Peyer's patch (tissue), 4 donors: ENCODE measurements at regions not wholly inside any gene's neighbourhood (a gene's known extent, or its start where the extent isn't known, plus 50 kb on each side); places are given as distances from the start of the nearest gene placed in this dataset.
"Not testable (repeated sequence)": the region's sequence is repeated elsewhere in the genome, so short reads cannot be mapped to it uniquely, and the experiment has no call there.

Experiments
- DNase-seq, 3 donors: peaks; one replicate each; pipeline ENCODE4 v3.0.0-alpha.2; 2017 to 2019
- H3K27ac ChIP-seq, 4 donors: fragments of 200-600 bp; sonication (generic); one replicate each; pipeline ENCODE4 v1.5.1; 2016 to 2019
- H3K27me3 ChIP-seq, 2 donors: fragments of 200-600 bp; sonication (generic); one replicate each; pipeline ENCODE4 v1.5.1; 2019
- H3K36me3 ChIP-seq, 3 donors: fragments of 200-600 bp; sonication (generic); one replicate each; pipeline ENCODE4 v1.5.1; 2016 to 2019
- H3K4me1 ChIP-seq, 4 donors: fragments of 200-600 bp; sonication (generic); one replicate each; pipeline ENCODE4 v1.5.1; 2016 to 2019
- H3K4me3 ChIP-seq, 4 donors: fragments of 200-600 bp; sonication (generic); 1 replicate in 3 of 4; 2 replicates in 1 of 4; pipeline ENCODE4 v1.5.1; 2016 to 2019; ENCODE audit warnings: mild to moderate bottlenecking in 1 of 4
- H3K9me3 ChIP-seq, 4 donors: fragments of 200-600 bp; sonication (generic); one replicate each; pipeline ENCODE4 v1.5.1; 2016 to 2019; ENCODE audit warnings: mild to moderate bottlenecking in 1 of 4
- CTCF ChIP-seq, 6 experiments: fragments of 450-650 bp in 4 of 6; fragments of 200-600 bp in 2 of 6; sonication (generic) in 1 of 6; IDR thresholded peaks; one replicate each; pipeline ENCODE4 v1.5.1; 2017 to 2019; ENCODE audit warnings: antibody characterized with exemption in 6 of 6, mild to moderate bottlenecking in 3 of 6, moderate library complexity in 1 of 6
- POLR2A ChIP-seq, 2 donors: fragments of 450-650 bp; IDR thresholded peaks; one replicate each; pipeline ENCODE4 v1.5.1; 2017; ENCODE audit warnings: antibody characterized with exemption in 2 of 2, mild to moderate bottlenecking in 2 of 2, moderate library complexity in 2 of 2

- TF ChIP-seq CTCF (IDR thresholded peaks at IDR 0.05), result no peak
- no peak for TF ChIP-seq POLR2A (IDR thresholded peaks at IDR 0.05)
- Histone ChIP-seq H3K27ac (no peak overlapping the region), H3K36me3 (no peaks in the 10 kb centered on the region), H3K27me3 (no peaks in the 10 kb centered on the region), H3K9me3 (no peaks in the 10 kb centered on the region), H3K4me1 (no peaks in the 10 kb centered on the region), H3K4me3 (no peak overlapping the region)
- DNase-seq, result no peak
Measured at GRCh38 chr7:142452791-142453190, 194.9 kb upstream of the PRSS58 start.

GRCh38 chr7:142451817-142452216 is 194.0 kb upstream of the PRSS58 start:
- Histone ChIP-seq H3K27ac (no peak overlapping the region), H3K36me3 (no peaks in the 10 kb centered on the region), H3K9me3 (no peaks in the 10 kb centered on the region), H3K4me3 (no peak overlapping the region), H3K4me1 (no peaks in the 10 kb centered on the region), H3K27me3 (no peaks in the 10 kb centered on the region)
- no peak for DNase-seq
- TF ChIP-seq POLR2A (IDR thresholded peaks at IDR 0.05) (no peak), CTCF (IDR thresholded peaks at IDR 0.05) (no peak)

- H3K9me3 ChIP-seq, result no peaks in the 10 kb centered on the region
- H3K27ac ChIP-seq, result no peak overlapping the region
- DNase-seq, result no peak
- TF ChIP-seq CTCF (IDR thresholded peaks at IDR 0.05) (no peak), POLR2A (IDR thresholded peaks at IDR 0.05) (no peak)
- no peaks in the 10 kb centered on the region for H3K27me3 ChIP-seq
- H3K4me3 ChIP-seq, result no peak overlapping the region
- H3K36me3 ChIP-seq, result no peaks in the 10 kb centered on the region
- no peaks in the 10 kb centered on the region for H3K4me1 ChIP-seq
Measured at GRCh38 chr7:142451296-142451695, 193.4 kb upstream of the PRSS58 start.

- TF ChIP-seq CTCF (IDR thresholded peaks at IDR 0.05) (no peak), POLR2A (IDR thresholded peaks at IDR 0.05) (no peak)
- no peaks in the 10 kb centered on the region for H3K4me1 ChIP-seq
- H3K27me3 ChIP-seq, result no peaks in the 10 kb centered on the region
- no peaks in the 10 kb centered on the region for H3K36me3 ChIP-seq
- no peak overlapping the region for H3K27ac ChIP-seq
- no peak for DNase-seq
- no peak overlapping the region for H3K4me3 ChIP-seq
- H3K9me3 ChIP-seq, result no peaks in the 10 kb centered on the region
Measured at GRCh38 chr7:142450695-142451094, 192.8 kb upstream of the PRSS58 start.

- Histone ChIP-seq H3K9me3 (no peaks in the 10 kb centered on the region), H3K4me3 (no peak overlapping the region), H3K4me1 (no peaks in the 10 kb centered on the region), H3K27ac (no peak overlapping the region), H3K36me3 (no peaks in the 10 kb centered on the region), H3K27me3 (no peaks in the 10 kb centered on the region)
- no peak for DNase-seq
- TF ChIP-seq CTCF (IDR thresholded peaks at IDR 0.05) (no peak), POLR2A (IDR thresholded peaks at IDR 0.05) (no peak)
Measured at GRCh38 chr7:142450206-142450605, 192.3 kb upstream of the PRSS58 start.

GRCh38 chr7:142448857-142449256 is 191.0 kb upstream of the PRSS58 start:
- not testable (repeated sequence) for H3K36me3 ChIP-seq, H3K27me3 ChIP-seq, DNase-seq, H3K27ac ChIP-seq, H3K4me1 ChIP-seq, H3K4me3 ChIP-seq, H3K9me3 ChIP-seq
